Colonic mucosa (tissue), 4 donors: ENCODE measurements at regions not wholly inside any gene's neighbourhood (a gene's known extent, or its start where the extent isn't known, plus 50 kb on each side); places are given as distances from the start of the nearest gene placed in this dataset.

Experiments used
- DNase-seq: peaks from one replicate; pipeline ENCODE4 v3.0.0-alpha.2; 2020
- H3K27ac ChIP-seq: fragments of 200-600 bp; one replicate; pipeline ENCODE4 v1.8.0; 2021
- H3K27me3 ChIP-seq: fragments of 200-600 bp; one replicate; pipeline ENCODE4 v1.8.0; 2021
- H3K36me3 ChIP-seq: fragments of 200-600 bp; one replicate; pipeline ENCODE4 v1.8.0; 2021
- H3K4me1 ChIP-seq: fragments of 200-600 bp; one replicate; pipeline ENCODE4 v1.8.0; 2021; ENCODE audit warnings: mild to moderate bottlenecking
- H3K4me3 ChIP-seq: fragments of 200-600 bp; one replicate; pipeline ENCODE4 v1.8.0; 2021
- H3K9ac ChIP-seq, 2 donors: one replicate each; pipeline ENCODE4 v1.7.0; 2013; ENCODE audit warnings: control low read depth in 2 of 2, low read depth in 2 of 2, low read length in 2 of 2
- H3K9me3 ChIP-seq: fragments of 200-600 bp; one replicate; pipeline ENCODE4 v1.8.0; 2021
- CTCF ChIP-seq: fragments of 200-600 bp; IDR thresholded peaks from one replicate; pipeline ENCODE4 v1.8.0; 2022; ENCODE audit warnings: antibody characterized with exemption, mild to moderate bottlenecking
- intact Hi-C: fragments of 100-400 bp; cut with DNase I; formaldehyde crosslinking; loops from one replicate; pipeline ENCODE4 v1.14.1; 2022
- donor health status: healthy.
- donor health status: DM: no; HTN: no; CAD: no.
- donor health status: DM: no; HTN: no; CAD: no.

- Histone ChIP-seq H3K9ac (no peak overlapping the region), H3K27ac (no peak overlapping the region), H3K4me3 (no peak overlapping the region), H3K36me3 (no peaks in the 10 kb centered on the region), H3K27me3 (no peaks in the 10 kb centered on the region), H3K4me1 (no peaks in the 10 kb centered on the region), H3K9me3 (no peaks in the 10 kb centered on the region)
- DNase-seq, result no peak
- intact Hi-C loops, result no loop called here
- no peak for TF ChIP-seq CTCF
Measured at GRCh38 chr1:57520743-57521515, 97.1 kb upstream of the DAB1 start.

- Histone ChIP-seq H3K27me3 (no peaks in the 10 kb centered on the region), H3K4me1 (no peaks in the 10 kb centered on the region), H3K36me3 (no peaks in the 10 kb centered on the region), H3K9me3 (no peaks in the 10 kb centered on the region), H3K27ac (no peak overlapping the region), H3K4me3 (no peak overlapping the region), H3K9ac (no peak overlapping the region)
- intact Hi-C loops, result no loop called here
- no peak for TF ChIP-seq CTCF
- no peak for DNase-seq
Measured at GRCh38 chr1:57518496-57518895, 94.6 kb upstream of the DAB1 start.

GRCh38 chr1:57517587-57518374 is 93.9 kb upstream of the DAB1 start:
- no peaks in the 10 kb centered on the region for H3K4me1 ChIP-seq
- H3K36me3 ChIP-seq, result no peaks in the 10 kb centered on the region
- no peak overlapping the region for H3K4me3 ChIP-seq
- intact Hi-C loops, result no loop called here
- H3K9me3 ChIP-seq, result no peaks in the 10 kb centered on the region
- H3K27me3 ChIP-seq, result no peaks in the 10 kb centered on the region
- no peak overlapping the region for H3K9ac ChIP-seq
- H3K27ac ChIP-seq, result no peak overlapping the region
- TF ChIP-seq CTCF, result no peak
- no peak for DNase-seq

- Histone ChIP-seq H3K9me3 (no peaks in the 10 kb centered on the region), H3K27me3 (no peaks in the 10 kb centered on the region), H3K27ac (no peak overlapping the region), H3K9ac (no peak overlapping the region), H3K36me3 (no peaks in the 10 kb centered on the region), H3K4me3 (no peak overlapping the region), H3K4me1 (no peaks in the 10 kb centered on the region)
- intact Hi-C loops, result no loop called here
- no peak for TF ChIP-seq CTCF
- no peak for DNase-seq
Measured at GRCh38 chr1:57512386-57512785, 88.5 kb upstream of the DAB1 start.

- no peak for DNase-seq
- no peak overlapping the region for H3K4me3 ChIP-seq
- no peak overlapping the region for H3K27ac ChIP-seq
- intact Hi-C loops, result no loop called here
- no peaks in the 10 kb centered on the region for H3K36me3 ChIP-seq
- TF ChIP-seq CTCF, result no peak
- H3K9ac ChIP-seq, result no peak overlapping the region
- H3K4me1 ChIP-seq, result no peaks in the 10 kb centered on the region
- no peaks in the 10 kb centered on the region for H3K27me3 ChIP-seq
- H3K9me3 ChIP-seq, result no peaks in the 10 kb centered on the region
Measured at GRCh38 chr1:57506941-57507340, 83.1 kb upstream of the DAB1 start.
